H1 (cell line): ENCODE measurements at regions not wholly inside any gene's neighbourhood (a gene's known extent, or its start where the extent isn't known, plus 50 kb on each side); places are given as distances from the start of the nearest gene placed in this dataset.

Experiments
- ASH2L ChIP-seq: fragments of 200-600, 300-600 bp; sonication (generic); IDR thresholded peaks from one replicate; pipeline ENCODE4 v1.7.1; 2017; ENCODE audit warnings: low read length
- BCL11A ChIP-seq, 2 experiments: IDR thresholded peaks; one replicate each; pipeline ENCODE4 v1.6.1; 2011; ENCODE audit warnings: low read depth in 2 of 2, low read length in 2 of 2, mild to moderate bottlenecking in 2 of 2
- CHD7 ChIP-seq: fragments of 300-600 bp; sonication (generic); IDR thresholded peaks from 2 replicates; pipeline ENCODE4 v1.7.1; 2012; ENCODE audit warnings: low read length, moderate library complexity, mild to moderate bottlenecking, inconsistent platforms; ENCODE audit not compliant: insufficient replicate concordance
- SP2 ChIP-seq: IDR thresholded peaks from 2 replicates; pipeline ENCODE4 v1.6.1; 2012; ENCODE audit warnings: mild to moderate bottlenecking, low read length, inconsistent platforms

GRCh38 chr6:23855497-23856116 is 270.4 kb upstream of the NRSN1 start (continued):
- no peak for TF ChIP-seq CHD7
- TF ChIP-seq ASH2L: no peak
- no peak for TF ChIP-seq BCL11A (IDR thresholded peaks at IDR 0.05; ENCODE audit: low read depth in 2 of 2, low read length in 2 of 2)
- no peak for TF ChIP-seq SP2
